ENCODE measurements at regions not wholly inside any gene's neighbourhood (a gene's known extent, or its start where the extent isn't known, plus 50 kb on each side); places are given as distances from the start of the nearest gene placed in this dataset.
A peak's percentile ranks its signal among the peaks of the same experiment; 100 is the strongest.

- DNase-seq: no peak
Measured at GRCh38 chr3:159174715-159175692, 373.1 kb downstream of the MFSD1 start.

DNA sequence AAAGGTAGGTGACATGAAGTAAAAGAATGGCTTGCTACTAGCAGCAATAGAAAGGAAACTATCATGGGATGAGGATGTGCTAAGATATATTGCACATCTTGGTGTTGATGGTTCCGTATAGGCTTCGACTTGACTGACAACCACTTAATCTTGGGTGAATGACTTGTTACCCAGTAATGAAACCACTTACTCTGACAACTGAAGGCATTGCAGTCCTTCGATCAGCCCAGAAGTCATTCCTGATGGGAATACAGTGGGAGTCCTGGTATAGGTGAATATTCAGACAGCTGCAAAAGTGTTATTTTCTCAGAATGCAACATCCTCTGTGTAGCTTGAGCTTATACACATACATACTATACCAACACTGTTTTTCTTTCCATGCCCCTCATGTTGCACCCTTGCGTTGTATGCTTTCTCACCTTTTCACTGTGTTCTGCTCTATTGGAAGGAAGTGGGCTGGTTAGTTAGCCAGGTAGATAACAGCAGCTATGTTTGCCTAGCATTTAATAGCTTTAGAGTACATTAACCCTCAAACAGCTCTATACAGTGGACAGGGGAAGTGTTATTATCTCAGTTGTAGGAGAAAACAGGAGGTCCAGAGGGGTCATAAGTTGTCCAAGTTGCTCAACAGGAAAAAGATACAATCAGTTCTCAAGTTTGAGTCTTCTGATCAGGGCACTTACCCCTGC, 376.5 kb downstream of the MFSD1 start:
- DNase-seq: no peak

- no peak for DNase-seq
Measured at GRCh38 chr3:159182961-159183360, 381.1 kb downstream of the MFSD1 start.

DNA sequence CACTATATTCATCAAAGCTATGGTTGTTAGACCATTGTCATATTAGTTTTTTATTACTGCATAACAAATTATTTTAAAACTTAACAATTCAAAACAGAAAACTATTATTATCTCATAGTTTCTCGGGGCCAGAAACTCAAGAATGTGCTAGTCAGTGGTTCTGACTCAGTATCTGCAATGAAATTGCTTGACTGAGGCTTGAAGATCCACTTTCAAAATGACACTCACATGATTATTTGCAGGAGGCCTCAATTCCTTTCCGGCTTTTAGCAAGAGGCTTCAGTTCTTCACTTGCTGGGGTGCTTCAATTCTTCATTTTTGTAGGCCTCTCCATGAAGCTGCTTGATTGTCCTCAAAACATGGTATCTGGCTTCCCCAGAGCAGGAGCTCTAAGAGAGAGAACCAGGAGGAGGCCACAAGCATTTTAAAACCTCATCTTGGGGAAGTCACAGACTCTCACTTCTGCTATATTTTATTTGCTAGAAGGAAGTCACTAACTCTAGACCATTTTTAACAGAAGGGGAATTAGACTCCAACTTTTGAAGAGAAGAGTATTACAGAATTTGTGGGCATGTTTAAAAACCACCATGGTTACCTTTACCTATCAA, 383.7 kb downstream of the MFSD1 start:
- DNase-seq: no peak

DNA sequence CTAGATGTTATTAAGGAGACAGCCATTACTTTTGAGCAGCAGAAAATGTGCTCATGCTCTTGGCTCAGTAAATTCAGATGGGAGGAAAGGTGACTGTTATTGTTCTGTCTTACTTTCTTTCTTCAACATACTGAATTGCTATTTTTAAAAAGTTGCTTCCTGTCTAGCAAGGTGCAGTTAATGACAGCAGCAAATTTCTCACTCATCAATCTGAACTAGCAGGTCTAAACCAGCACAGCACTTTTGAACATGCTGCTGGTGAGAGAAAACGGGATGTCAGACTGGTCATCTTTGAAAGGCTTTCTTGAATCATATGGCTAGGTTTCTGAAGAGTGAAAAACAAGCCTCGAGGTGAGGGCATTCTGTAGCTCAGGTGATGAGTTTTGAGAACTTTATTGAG, 384.7 kb downstream of the MFSD1 start:
- no peak for DNase-seq

- DNase-seq: no peak
Measured at GRCh38 chr3:159187232-159187631, 385.4 kb downstream of the MFSD1 start.

- DNase-seq: no peak
Measured at GRCh38 chr3:159187706-159188105, 385.9 kb downstream of the MFSD1 start.

DNA sequence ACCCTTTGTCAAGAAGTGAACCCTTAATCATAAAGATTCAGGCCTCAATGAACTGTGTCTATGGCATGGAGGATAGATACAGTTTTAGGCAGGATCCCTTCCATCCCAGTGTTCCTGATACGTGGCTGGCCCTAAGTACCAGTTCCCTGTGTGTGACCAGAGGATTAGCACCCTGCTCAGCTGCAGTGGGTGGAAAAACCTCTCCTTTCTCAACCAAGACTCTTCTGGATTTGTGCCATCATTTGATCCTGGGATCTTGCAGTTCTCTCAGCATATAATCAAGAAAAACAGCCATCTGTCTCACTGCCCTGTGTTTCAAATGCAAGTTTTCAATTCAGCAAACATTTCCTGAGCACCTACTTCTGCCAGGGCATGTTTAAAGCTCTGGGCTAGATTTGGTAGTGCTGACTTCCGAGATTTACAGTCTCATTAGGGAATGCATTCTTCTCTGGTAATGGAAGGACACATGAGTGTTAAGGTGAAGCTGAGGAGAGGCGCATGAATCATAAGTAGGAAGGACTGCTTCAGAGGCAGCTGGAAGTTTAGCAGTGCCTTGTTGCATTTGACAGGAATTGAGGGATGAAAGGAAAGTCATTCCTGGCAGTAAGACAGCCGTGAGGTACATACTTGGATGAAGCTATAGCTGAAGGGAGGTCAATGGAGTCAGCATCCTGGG, 388.3 kb downstream of the MFSD1 start:
- DNase-seq: peak; percentile 80

DNA sequence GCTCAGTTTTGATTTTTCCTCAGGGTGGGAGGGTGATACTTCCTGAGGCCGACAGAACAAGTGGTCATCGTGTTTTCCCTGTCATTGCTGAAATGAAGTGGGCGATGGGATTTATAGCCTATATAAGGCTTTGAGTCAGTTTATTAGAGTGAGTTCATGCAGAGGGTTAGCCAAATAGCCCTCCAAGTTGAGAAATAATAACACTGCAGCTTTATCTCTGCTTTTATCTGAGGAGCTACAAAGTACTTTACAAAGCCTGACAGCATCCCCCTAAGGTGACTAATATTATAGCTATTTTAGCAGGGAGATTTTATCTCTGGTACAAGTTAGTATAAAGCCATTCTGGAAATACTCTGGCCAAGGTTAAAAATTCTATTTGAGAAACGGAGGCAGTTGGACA, 389.6 kb downstream of the MFSD1 start:
- DNase-seq: peak; percentile 78

GRCh38 chr3:159196359-159196758, 394.5 kb downstream of the MFSD1 start:
- DNase-seq: peak; percentile 27

DNA sequence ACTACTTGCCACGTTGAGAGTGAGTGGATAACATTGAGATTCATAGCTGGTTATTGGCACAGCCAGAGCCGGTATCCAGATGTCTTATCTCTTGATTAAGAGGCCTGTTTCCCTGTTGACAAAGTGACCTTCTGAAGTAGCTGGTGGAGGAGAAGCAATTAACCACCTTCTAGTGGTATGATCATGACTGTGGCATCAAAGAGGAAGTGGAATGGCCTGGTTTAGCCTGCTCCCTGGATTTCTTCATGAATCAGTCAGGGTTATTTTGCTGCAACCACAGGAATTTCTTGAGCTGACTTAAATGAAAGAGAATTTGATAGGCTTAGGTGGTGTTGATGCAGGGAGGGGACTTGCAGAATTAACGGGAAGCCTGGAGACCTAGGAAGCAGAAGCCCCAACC, 398.3 kb downstream of the MFSD1 start:
- DNase-seq: peak; percentile 84

DNA sequence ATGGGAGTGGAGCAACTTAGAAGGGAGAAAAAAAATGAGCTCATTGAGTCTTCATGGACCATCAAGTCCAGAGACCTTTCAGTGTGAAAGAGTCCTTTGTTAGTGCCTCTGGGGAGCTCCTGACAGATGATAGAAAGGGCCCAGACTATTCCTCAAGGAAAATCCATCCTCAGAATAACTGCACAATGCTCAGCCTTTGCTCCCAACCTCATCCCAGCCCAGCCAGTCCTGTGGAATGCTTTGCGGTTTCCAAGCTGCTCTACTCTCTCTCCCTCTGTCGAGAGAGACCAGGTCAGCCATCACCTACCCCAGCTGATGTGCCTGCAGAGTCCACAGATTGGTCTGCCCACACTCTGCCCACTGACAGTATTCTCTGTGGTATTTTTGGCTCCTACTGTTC, 406.2 kb downstream of the MFSD1 start:
- DNase-seq: no peak

DNA sequence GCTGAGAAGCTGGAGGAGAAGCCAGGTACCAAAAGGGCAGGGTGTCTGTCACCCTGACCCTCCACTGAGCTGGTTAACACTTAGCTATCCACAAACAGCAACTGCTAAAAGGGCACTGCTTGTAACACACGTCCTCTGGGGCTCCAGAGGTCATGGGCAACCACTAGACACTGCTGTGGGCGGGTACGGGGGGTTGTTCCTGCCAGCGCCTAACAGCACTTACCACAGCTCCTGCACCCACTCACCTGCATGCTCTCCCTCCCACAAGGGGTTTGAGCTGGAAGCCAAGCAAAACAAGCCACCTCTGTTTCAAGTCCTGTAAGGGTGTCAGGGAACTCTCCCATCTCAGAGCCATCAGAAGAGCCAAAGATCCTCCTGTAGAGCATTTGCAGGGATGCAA, 407.6 kb downstream of the MFSD1 start:
- no peak for DNase-seq

DNA sequence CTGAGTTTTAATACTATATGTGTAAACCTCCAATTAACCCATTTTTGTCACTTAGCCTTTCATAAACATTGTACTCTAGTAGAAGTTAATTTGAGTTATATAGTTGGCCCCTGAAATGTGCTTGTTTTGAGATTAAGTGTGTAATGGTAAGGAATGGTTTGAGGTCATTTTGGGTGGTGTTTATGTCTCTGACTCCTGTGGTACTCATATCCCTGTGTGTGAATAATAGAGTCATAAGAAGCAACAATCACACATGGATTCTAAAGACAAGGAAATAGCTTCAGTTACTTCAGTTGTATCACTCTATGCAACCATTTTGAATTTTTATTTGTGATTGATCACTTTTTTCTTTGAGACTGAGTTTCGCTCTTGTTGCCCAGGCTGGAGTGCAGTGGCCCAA, 408.5 kb downstream of the MFSD1 start:
- no peak for DNase-seq

GRCh38 chr3:159216311-159216710, 414.5 kb downstream of the MFSD1 start:
- no peak for DNase-seq

DNA sequence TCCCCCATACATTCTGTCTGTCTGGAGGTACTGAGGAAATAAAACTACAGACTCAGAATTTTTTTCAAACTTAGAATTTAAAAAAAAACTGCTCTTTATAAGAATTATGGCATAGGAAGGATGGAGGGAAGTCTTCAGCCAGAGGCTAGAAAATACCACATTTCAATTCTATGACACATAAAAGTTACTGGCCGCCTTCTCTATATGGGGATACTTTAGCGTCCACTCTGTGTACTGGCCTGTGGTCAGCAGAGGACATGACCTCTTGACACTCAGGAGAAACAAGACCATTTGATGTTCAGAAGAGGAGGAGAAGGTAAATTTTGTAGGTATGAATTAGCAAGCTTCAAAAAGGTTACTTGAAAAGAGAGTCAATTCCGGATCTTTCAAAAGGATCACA, 417.4 kb downstream of the MFSD1 start:
- no peak for DNase-seq

DNA sequence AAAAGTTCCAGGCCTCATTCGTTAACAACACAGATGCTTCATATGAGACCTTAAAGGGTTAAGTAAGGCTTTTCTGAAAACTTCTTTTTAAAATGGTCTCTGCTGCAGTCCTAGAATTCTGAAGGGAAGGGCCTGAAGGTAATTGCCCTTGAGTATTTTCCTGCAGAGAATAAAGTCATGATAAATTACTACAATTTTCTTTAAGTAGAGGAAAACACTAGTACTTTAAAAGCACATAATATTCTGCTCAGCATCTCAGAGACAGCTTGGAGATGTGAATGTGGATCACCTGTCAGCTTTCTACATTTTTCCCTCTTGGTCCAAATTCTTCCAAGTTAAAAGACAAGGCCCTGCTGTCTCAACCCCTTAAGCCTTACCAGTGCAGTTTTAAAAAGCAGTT, 419.5 kb downstream of the MFSD1 start:
- no peak for DNase-seq

- DNase-seq: no peak
Measured at GRCh38 chr3:159229116-159229680, 427.3 kb downstream of the MFSD1 start.

GRCh38 chr3:159232966-159233365, 431.1 kb downstream of the MFSD1 start:
- no peak for DNase-seq

- DNase-seq: no peak
Measured at GRCh38 chr3:159233734-159234133, 431.9 kb downstream of the MFSD1 start.

DNA sequence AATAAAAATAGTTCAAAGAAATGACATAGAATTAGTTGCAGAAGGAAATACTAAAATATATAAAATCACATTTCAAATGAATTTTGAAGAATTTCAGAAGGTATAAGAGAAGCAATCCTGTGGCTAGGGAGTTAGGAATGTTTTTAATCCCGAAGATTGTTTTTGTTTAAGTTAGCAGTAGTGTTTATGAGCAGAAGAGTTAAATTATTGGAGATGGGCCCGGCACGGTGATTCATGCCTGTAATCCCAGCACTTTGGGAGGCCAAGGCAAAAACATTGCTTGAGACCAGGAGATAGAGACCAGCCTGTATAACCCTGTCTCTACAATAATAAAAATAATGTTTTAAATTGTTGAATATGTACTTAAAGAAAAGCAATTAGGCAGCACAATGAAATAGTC, 432.5 kb downstream of the MFSD1 start:
- DNase-seq: peak; percentile 77

DNA sequence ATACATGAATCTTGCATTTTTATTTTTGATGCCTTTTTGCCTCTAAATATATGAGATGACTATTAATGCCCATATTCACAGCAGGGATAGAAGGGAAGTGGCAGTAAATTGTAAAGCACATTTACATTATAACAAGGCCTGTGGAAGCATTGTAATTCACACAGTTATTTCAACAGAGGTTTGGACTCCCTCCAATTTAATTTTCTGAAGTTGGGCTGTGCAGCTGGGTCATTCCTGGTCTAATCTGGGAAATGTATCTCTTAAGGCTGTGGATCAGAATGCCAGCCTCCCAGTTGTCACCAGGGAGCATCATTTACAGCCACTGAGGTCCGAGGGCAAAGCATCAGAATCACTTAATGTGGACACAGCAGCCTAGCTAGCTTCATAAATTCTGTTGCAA, 434.5 kb downstream of the MFSD1 start:
- peak; percentile 63 for DNase-seq

DNA sequence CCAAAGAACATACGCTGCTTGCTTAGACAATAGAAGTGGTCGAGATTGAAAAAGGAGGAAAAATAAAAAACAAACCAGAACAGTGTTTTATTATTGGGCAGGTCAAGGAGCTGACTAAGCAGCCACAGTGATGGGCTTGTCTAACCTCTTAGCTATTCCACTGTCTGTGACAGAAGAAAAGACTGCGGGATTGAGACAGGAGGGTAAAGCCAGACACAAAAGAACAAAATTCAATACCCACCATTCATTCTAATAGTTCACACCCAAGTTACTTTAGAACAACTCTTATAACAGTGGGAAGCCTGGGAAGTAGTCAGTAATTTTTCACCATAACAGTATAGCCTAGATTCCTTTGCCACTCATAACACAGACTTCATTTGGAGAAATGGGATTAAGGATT, 435.4 kb downstream of the MFSD1 start:
- DNase-seq: peak; percentile 57

Measured in fibroblast of skin of abdomen (primary cell).